Thyroid gland (tissue), 4 donors: ENCODE measurements at regions not wholly inside any gene's neighbourhood (a gene's known extent, or its start where the extent isn't known, plus 50 kb on each side); places are given as distances from the start of the nearest gene placed in this dataset.

ENCODE experiments used
- DNase-seq, 2 donors: peaks; one replicate each; pipeline ENCODE4 v3.0.0-alpha.2; 2019
- H3K27ac ChIP-seq, 3 donors: fragments of 200-600 bp; sonication (generic); 1 replicate in 2 of 3; 2 replicates in 1 of 3; pipeline ENCODE4 v1.5.1; 2016 to 2019; ENCODE audit warnings: mild to moderate bottlenecking in 1 of 3, moderate library complexity in 1 of 3
- H3K27me3 ChIP-seq: fragments of 200-600 bp; sonication (generic); one replicate; pipeline ENCODE4 v1.5.1; 2019
- H3K36me3 ChIP-seq, 2 donors: fragments of 200-600 bp; sonication (generic); one replicate each; pipeline ENCODE4 v1.5.1; 2016 to 2019
- H3K4me1 ChIP-seq, 2 donors: fragments of 200-600 bp; sonication (generic); one replicate each; pipeline ENCODE4 v1.5.1; 2017 to 2019
- H3K4me3 ChIP-seq, 3 donors: fragments of 200-600 bp; sonication (generic); replicated peaks in 1 of 3; 1 replicate in 2 of 3; 2 replicates in 1 of 3; pipeline ENCODE4 v1.5.1; 2016; ENCODE audit warnings: mild to moderate bottlenecking in 1 of 3
- H3K9me3 ChIP-seq: fragments of 200-600 bp; sonication (generic); one replicate; pipeline ENCODE4 v1.5.1; 2017
- POLR2A ChIP-seq, 2 donors: fragments of 450-650 bp; IDR thresholded peaks; one replicate each; pipeline ENCODE4 v1.6.1; 2017; ENCODE audit warnings: antibody characterized with exemption in 2 of 2, mild to moderate bottlenecking in 2 of 2, moderate library complexity in 1 of 2
- WGBS, 2 donors: methylation state at CpG; one replicate each; pipeline ENCODE4 v1.1.5; 2017; 5-methylcytosine and 5-hydroxymethylcytosine counted together
- intact Hi-C: fragments of 100-400 bp; cut with DNase I; formaldehyde crosslinking; loops from one replicate; pipeline ENCODE4 v1.15.1; 2023
- TF ChIP-seq, protein P1 (sequence below), 6 experiments: fragments of 200-600 bp in 3 of 6; fragments of 450-650 bp in 3 of 6; sonication (generic) in 3 of 6; IDR thresholded peaks; one replicate each; pipeline ENCODE4 v1.5.1; 2016 to 2019; ENCODE audit warnings: antibody characterized with exemption in 6 of 6, mild to moderate bottlenecking in 2 of 6, inconsistent platforms in 1 of 6, moderate library complexity in 1 of 6

DNA sequence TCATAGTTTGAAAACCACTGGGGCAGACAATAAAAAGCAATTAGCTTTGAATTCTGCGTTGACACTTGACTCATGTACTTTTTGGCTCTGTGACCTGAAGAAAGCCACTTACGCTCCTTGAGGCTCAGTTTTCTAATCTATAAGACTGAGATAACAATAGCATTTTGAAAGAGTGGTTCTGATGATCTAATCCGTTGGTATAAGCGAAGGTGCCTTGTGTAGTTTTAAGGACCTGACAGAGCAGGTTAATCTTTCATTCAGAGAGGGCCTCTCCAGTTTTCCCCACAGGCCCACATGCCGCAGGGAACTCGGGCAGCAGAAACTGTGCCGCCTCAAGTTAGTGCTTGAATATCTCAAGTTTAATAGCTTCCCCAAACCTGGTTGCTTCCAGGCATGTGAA lies 306.0 kb upstream of the GBE1 start:
- intact Hi-C loops, result no loop called here
- Histone ChIP-seq H3K4me1 (no peaks in the 10 kb centered on the region), H3K27me3 (no peaks in the 10 kb centered on the region), H3K4me3 (no peak overlapping the region), H3K27ac (no peak overlapping the region), H3K36me3 (no peaks in the 10 kb centered on the region), H3K9me3 (no peaks in the 10 kb centered on the region)
- no peak for TF ChIP-seq POLR2A (IDR thresholded peaks at IDR 0.05)
- TF ChIP-seq, protein P1, sequence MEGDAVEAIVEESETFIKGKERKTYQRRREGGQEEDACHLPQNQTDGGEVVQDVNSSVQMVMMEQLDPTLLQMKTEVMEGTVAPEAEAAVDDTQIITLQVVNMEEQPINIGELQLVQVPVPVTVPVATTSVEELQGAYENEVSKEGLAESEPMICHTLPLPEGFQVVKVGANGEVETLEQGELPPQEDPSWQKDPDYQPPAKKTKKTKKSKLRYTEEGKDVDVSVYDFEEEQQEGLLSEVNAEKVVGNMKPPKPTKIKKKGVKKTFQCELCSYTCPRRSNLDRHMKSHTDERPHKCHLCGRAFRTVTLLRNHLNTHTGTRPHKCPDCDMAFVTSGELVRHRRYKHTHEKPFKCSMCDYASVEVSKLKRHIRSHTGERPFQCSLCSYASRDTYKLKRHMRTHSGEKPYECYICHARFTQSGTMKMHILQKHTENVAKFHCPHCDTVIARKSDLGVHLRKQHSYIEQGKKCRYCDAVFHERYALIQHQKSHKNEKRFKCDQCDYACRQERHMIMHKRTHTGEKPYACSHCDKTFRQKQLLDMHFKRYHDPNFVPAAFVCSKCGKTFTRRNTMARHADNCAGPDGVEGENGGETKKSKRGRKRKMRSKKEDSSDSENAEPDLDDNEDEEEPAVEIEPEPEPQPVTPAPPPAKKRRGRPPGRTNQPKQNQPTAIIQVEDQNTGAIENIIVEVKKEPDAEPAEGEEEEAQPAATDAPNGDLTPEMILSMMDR (IDR thresholded peaks at IDR 0.05), result no peak
- no peak for DNase-seq
- WGBS, 2 donors, result 39 to 52% methylated on average over 7 of the region's 7 CpGs

DNA sequence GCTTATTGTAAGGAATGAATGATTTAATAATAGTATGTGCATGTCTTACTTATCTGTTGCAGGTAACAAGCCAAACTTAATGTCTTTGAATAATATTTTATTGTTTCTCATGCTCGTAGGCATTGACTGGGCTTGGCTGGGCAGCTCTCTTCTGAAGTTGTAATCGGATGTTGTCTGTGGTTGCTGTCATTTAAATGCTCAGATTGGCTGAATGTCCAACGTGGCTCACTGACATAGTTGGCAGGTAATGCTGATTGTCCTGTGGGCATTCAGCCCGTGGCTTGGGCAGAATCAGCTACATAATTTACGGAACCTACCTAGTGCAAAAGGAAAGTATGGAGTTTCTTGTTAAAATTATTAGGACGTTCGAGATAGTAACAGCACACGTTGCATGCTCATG lies 297.4 kb upstream of the GBE1 start:
- no peaks in the 10 kb centered on the region for H3K36me3 ChIP-seq
- H3K4me1 ChIP-seq, result no peaks in the 10 kb centered on the region
- 87 to 96% methylated on average over 8 of the region's 8 CpGs for WGBS, 2 donors
- intact Hi-C loops, result no loop called here
- DNase-seq, result no peak
- H3K4me3 ChIP-seq, result no peak overlapping the region
- no peaks in the 10 kb centered on the region for H3K27me3 ChIP-seq
- no peak overlapping the region for H3K27ac ChIP-seq
- H3K9me3 ChIP-seq, result no peaks in the 10 kb centered on the region
- no peak for TF ChIP-seq POLR2A (IDR thresholded peaks at IDR 0.05)
- TF ChIP-seq, protein P1 (IDR thresholded peaks at IDR 0.05), result no peak

DNA sequence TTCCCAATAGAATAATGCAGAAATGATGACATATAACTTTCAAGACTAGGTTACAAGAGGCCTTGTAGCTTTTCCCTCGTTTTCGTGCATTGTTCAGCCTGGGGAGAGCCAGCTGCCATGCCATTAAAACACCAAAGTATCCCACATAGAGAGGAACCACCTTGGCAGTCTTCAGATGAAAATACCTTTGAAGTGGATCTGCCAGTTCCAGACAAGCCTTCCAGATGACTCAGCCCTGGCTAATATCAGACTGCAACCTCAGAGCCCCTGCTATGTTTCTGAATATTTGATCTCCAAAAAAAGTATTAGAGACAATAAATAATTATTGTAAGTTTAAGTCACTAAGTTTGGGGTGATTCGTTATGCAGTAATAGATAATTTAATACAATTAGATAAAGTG lies 294.3 kb upstream of the GBE1 start:
- intact Hi-C loops, result no loop called here

DNA sequence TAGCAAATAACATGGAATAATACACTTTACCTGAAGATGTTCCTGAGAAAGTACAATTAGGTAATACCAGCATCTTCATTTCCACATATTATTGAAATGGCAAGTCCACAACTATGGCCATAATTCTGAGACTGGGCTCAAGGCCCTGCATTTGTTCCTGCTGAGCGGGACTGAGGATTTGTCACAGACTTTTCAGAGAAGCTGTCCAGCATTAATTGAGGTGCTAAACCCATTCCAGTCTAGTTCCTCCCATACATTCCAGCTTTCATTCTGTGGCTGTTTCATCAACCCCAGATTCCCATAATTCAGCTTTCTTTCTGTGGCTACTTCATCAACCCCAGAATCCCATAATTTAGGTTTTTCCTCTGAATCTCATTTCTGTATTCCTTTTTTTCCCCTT lies 293.4 kb upstream of the GBE1 start:
- Histone ChIP-seq H3K4me3 (no peak overlapping the region), H3K4me1 (no peaks in the 10 kb centered on the region), H3K27ac (no peak overlapping the region), H3K36me3 (no peaks in the 10 kb centered on the region), H3K9me3 (no peaks in the 10 kb centered on the region), H3K27me3 (no peaks in the 10 kb centered on the region)
- 95 to 100% methylated on average over 1 of the region's 1 CpG for WGBS, 2 donors
- intact Hi-C loops, result no loop called here
- DNase-seq, result no peak
- TF ChIP-seq, protein P1 (IDR thresholded peaks at IDR 0.05), result no peak
- no peak for TF ChIP-seq POLR2A (IDR thresholded peaks at IDR 0.05)

More for the DNA sequence above, 294.3 kb upstream of the GBE1 start:
- no peak overlapping the region for H3K27ac ChIP-seq
- H3K4me3 ChIP-seq, result no peak overlapping the region
- no peaks in the 10 kb centered on the region for H3K36me3 ChIP-seq
- 59 to 62% methylated on average over 3 of the region's 3 CpGs for WGBS, 2 donors
- no peak for TF ChIP-seq POLR2A (IDR thresholded peaks at IDR 0.05)
- TF ChIP-seq, protein P1 (IDR thresholded peaks at IDR 0.05), result no peak
- no peaks in the 10 kb centered on the region for H3K27me3 ChIP-seq
- no peak for DNase-seq
- no peaks in the 10 kb centered on the region for H3K9me3 ChIP-seq
- H3K4me1 ChIP-seq, result no peaks in the 10 kb centered on the region

DNA sequence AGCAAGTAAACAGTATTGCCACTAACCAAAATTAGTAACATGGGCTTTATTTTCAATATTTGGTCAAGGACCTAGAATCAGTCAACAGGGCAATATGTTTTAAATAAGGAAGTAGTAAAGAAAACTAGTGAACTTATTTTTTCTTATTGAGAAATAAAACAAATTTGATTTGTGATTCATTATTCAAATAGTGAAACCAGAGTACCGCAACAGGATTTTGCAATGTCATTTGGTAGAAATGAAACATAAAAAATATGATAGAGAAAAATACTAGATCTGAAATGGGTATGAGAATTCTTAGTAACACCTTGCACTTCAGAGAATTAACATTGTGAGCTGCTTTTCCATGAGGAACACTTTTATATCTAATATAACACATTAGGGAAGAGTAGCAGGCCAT lies 291.8 kb upstream of the GBE1 start:
- no peak for DNase-seq
- no peak overlapping the region for H3K27ac ChIP-seq
- H3K36me3 ChIP-seq, result no peaks in the 10 kb centered on the region
- intact Hi-C loops, result no loop called here
- H3K9me3 ChIP-seq, result no peaks in the 10 kb centered on the region
- TF ChIP-seq, protein P1 (IDR thresholded peaks at IDR 0.05), result no peak
- no peak for TF ChIP-seq POLR2A (IDR thresholded peaks at IDR 0.05)
- no peaks in the 10 kb centered on the region for H3K4me1 ChIP-seq
- H3K4me3 ChIP-seq, result no peak overlapping the region
- 98 to 99% methylated on average over 1 of the region's 1 CpG for WGBS, 2 donors
- no peaks in the 10 kb centered on the region for H3K27me3 ChIP-seq
